Thymus (tissue), 11 donors: ENCODE measurements at regions not wholly inside any gene's neighbourhood (a gene's known extent, or its start where the extent isn't known, plus 50 kb on each side); places are given as distances from the start of the nearest gene placed in this dataset.

Experiments used
- DNase-seq, 9 donors: peaks; one replicate each; pipeline ENCODE4 v3.0.0-alpha.2; 2013; ENCODE audit warnings: low spot score in 9 of 9, low read depth in 6 of 9, missing footprints in 1 of 9
- H3K27ac ChIP-seq, 2 donors: one replicate each; pipeline ENCODE4 v1.5.1; 2013; ENCODE audit warnings: control low read depth in 1 of 2, low read depth in 1 of 2, low read length in 1 of 2, mild to moderate bottlenecking in 1 of 2, moderate library complexity in 1 of 2
- H3K27me3 ChIP-seq, 2 donors: one replicate each; pipeline ENCODE4 v1.5.1; 2013; ENCODE audit warnings: low read length in 1 of 2; ENCODE audit not compliant: control insufficient read depth in 2 of 2, insufficient read depth in 1 of 2
- H3K36me3 ChIP-seq, 2 donors: one replicate each; pipeline ENCODE4 v1.5.1; 2013; ENCODE audit warnings: low read length in 1 of 2, mild to moderate bottlenecking in 1 of 2, moderate library complexity in 1 of 2; ENCODE audit not compliant: control insufficient read depth in 2 of 2, insufficient read depth in 2 of 2
- H3K4me1 ChIP-seq, 2 donors: one replicate each; pipeline ENCODE4 v1.5.1; 2013; ENCODE audit warnings: low read length in 2 of 2; ENCODE audit not compliant: control insufficient read depth in 2 of 2, insufficient read depth in 2 of 2
- H3K4me3 ChIP-seq, 2 donors: one replicate each; pipeline ENCODE4 v1.5.1; 2013; ENCODE audit warnings: low read length in 2 of 2, control low read depth in 1 of 2, mild to moderate bottlenecking in 1 of 2
- H3K9me3 ChIP-seq, 2 donors: one replicate each; pipeline ENCODE4 v1.5.1; 2013; ENCODE audit warnings: low read length in 1 of 2, mild to moderate bottlenecking in 1 of 2; ENCODE audit not compliant: control insufficient read depth in 2 of 2, insufficient read depth in 1 of 2
- WGBS: extraction: QIAGEN DNeasy Blood & Tissue Kit; methylation state at CpG from one replicate; pipeline ENCODE4 v1.1.7; 2013; 5-methylcytosine and 5-hydroxymethylcytosine counted together
- donor health status: healthy.

DNA sequence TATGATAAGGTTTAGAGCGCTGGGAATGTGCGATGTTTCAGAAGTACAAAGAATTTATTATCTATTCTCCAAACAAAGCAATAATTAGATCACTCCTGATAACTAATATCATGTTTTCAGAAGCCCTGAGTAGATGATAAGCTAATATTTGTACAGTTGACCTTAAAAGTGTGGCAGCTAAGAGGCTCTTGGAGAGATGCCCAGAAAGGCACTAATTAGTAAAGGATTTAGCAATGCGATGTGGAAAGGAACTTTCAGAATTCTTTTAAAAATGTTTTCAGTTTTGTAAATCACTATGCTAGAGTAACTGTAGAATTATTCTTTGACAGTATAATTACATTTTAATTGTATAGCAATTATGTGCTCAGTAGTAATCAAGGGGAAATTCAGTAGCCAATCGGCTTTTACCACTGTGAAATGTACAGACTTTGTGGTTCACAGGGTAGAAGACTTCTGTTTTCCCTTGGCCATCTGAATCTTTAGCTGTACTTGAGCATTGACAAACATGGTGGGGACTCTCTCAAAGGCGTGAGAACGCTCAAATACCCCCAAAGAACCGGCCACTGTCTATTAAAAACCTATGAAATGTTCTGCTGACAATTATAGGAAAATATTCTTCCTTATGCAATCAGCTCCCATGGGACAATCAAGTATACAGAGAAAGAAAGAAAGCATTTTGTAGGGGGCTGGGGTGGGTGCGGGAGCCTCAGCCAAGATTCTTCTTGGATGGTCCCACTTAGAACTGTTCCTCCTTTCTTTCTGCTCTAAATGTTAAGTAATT is 262.8 kb upstream of the AGAP1 start:
- no peak overlapping the region for H3K27ac ChIP-seq
- no peak for DNase-seq
- 93% methylated on average over 8 of the region's 8 CpGs for WGBS
- no peak overlapping the region for H3K4me3 ChIP-seq
- no peaks in the 10 kb centered on the region for H3K9me3 ChIP-seq
- no peaks in the 10 kb centered on the region for H3K4me1 ChIP-seq
- H3K27me3 ChIP-seq, result no peaks in the 10 kb centered on the region
- H3K36me3 ChIP-seq, result no peaks in the 10 kb centered on the region

GRCh38 chr2:235232449-235233433 is 261.1 kb upstream of the AGAP1 start:
- H3K27ac ChIP-seq, result no peak overlapping the region
- no peak for DNase-seq

DNA sequence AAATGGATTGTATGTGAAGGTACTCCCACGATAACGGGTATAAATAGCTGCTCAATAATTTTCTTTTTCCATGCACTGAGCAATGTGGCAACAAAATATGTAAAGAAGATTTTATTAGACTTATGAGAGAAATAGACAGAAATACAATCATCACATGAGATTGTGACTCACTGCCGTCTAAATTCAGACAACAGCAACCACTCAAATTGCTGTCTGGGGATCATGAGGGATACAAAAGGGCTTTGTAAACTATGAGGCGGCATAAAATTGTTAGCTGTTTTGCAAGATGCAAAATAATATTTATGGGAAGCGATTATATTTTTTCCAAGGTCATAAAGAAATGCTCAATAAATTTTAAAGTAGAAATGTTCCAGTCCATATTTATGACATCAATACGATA is 259.1 kb upstream of the AGAP1 start:
- DNase-seq, result no peak
- no peak overlapping the region for H3K4me3 ChIP-seq

More at GRCh38 chr2:235232449-235233433, 261.1 kb upstream of the AGAP1 start:
- Histone ChIP-seq H3K27me3 (no peaks in the 10 kb centered on the region), H3K9me3 (no peaks in the 10 kb centered on the region), H3K36me3 (no peaks in the 10 kb centered on the region), H3K4me1 (no peaks in the 10 kb centered on the region), H3K4me3 (no peak overlapping the region)
- WGBS, result 88% methylated on average over 20 of the region's 20 CpGs

GRCh38 chr2:235235977-235236767 is 257.7 kb upstream of the AGAP1 start:
- no peak for DNase-seq
- no peaks in the 10 kb centered on the region for H3K27me3 ChIP-seq
- no peak overlapping the region for H3K4me3 ChIP-seq
- H3K9me3 ChIP-seq, result no peaks in the 10 kb centered on the region
- no peaks in the 10 kb centered on the region for H3K4me1 ChIP-seq
- WGBS, result 72% methylated on average over 7 of the region's 7 CpGs
- H3K27ac ChIP-seq, result no peak overlapping the region
- no peaks in the 10 kb centered on the region for H3K36me3 ChIP-seq

More for the DNA sequence above, 259.1 kb upstream of the AGAP1 start:
- H3K36me3 ChIP-seq, result no peaks in the 10 kb centered on the region
- H3K27ac ChIP-seq, result no peak overlapping the region
- no peaks in the 10 kb centered on the region for H3K4me1 ChIP-seq
- H3K27me3 ChIP-seq, result no peaks in the 10 kb centered on the region
- WGBS, result 97% methylated on average over 6 of the region's 6 CpGs
- H3K9me3 ChIP-seq, result no peaks in the 10 kb centered on the region

DNA sequence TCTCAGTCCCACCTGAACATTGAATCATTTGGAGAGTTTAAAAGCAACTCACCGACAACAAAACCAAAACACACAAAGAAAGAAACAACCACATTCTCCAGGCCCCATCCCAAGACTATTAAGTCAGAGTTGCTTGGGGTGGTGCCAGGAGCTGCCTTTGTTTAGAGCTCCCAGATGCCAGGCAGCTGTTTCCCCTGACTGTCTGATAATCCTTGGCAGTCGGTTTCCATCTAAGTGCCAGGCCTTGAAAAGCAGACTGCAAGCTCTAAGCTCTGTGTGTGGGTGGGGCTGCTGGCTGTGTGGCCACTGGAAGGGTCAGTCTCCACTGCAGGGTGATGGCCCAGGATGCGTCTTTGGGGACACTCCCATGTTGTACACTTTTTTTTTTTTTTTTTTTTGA is 255.3 kb upstream of the AGAP1 start:
- Histone ChIP-seq H3K27ac (no peak overlapping the region), H3K36me3 (no peaks in the 10 kb centered on the region), H3K4me3 (no peak overlapping the region), H3K9me3 (no peaks in the 10 kb centered on the region), H3K27me3 (no peaks in the 10 kb centered on the region), H3K4me1 (no peaks in the 10 kb centered on the region)
- DNase-seq, result no peak
- 42% methylated on average over 3 of the region's 3 CpGs for WGBS

- 67% methylated on average over 5 of the region's 5 CpGs for WGBS
- no peaks in the 10 kb centered on the region for H3K27me3 ChIP-seq
- no peak for DNase-seq
- H3K36me3 ChIP-seq, result no peaks in the 10 kb centered on the region
- H3K27ac ChIP-seq, result no peak overlapping the region
- no peaks in the 10 kb centered on the region for H3K4me1 ChIP-seq
- no peaks in the 10 kb centered on the region for H3K9me3 ChIP-seq
- H3K4me3 ChIP-seq, result no peak overlapping the region
Observed at GRCh38 chr2:235240574-235240973, 253.3 kb upstream of the AGAP1 start.

DNA sequence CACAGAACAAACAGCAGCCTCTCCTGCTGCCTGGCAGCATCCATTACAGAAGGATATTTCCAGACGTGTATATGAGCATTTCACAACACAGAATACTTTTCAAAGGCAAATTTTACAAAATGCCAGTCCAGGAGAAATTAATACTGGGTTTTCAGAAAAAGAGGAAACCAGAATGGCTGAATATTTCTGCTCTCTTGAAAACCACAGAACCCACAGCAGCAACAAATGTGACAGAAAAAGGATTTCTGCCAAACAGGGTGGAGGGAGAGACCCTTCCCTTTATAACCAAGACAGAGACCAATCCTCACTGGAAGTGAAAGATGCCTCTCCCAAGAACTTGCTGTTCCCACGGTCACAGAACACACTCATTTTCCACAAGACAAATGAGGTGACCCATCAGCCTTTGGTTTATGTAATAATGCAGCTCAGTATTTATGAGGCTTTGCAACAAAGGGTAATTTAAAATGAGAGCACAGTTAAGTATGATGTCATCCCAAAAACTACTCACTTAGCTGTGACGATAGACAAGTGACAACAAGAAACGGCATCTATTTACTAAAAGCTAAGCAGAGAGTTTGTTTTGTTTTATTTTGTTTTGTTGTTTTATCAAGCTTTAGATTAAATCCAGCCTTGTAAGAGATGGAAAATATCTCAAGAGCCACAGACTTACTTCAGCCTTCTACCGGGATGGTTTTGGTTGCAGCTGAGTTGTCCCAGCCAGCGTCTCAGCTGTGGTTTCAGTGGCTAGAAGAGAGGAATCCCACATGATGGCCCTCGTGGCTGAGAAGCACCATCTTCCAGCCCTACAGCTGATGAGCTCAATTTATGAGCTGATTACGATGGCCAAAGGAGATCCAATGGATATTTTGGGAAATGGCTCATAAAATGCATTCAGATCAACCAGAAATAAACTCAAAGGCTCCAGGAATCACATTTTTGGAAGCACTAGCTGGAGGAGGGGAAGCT is 249.3 kb upstream of the AGAP1 start:
- Histone ChIP-seq H3K36me3 (no peaks in the 10 kb centered on the region), H3K27me3 (no peaks in the 10 kb centered on the region), H3K4me1 (no peaks in the 10 kb centered on the region), H3K9me3 (no peaks in the 10 kb centered on the region), H3K27ac (no peak overlapping the region), H3K4me3 (no peak overlapping the region)
- no peak for DNase-seq
- WGBS, result 26% methylated on average over 8 of the region's 8 CpGs

- no peaks in the 10 kb centered on the region for H3K36me3 ChIP-seq
- H3K4me1 ChIP-seq, result no peaks in the 10 kb centered on the region
- 90% methylated on average over 1 of the region's 1 CpG for WGBS
- no peak overlapping the region for H3K27ac ChIP-seq
- H3K9me3 ChIP-seq, result no peaks in the 10 kb centered on the region
- no peak for DNase-seq
- H3K27me3 ChIP-seq, result no peaks in the 10 kb centered on the region
- no peak overlapping the region for H3K4me3 ChIP-seq
Observed at GRCh38 chr2:235247001-235247400, 246.8 kb upstream of the AGAP1 start.
